Ovary (tissue), 3 donors: ENCODE measurements at regions not wholly inside any gene's neighbourhood (a gene's known extent, or its start where the extent isn't known, plus 50 kb on each side); places are given as distances from the start of the nearest gene placed in this dataset.

Source experiments
- CTCF ChIP-seq, 3 donors: fragments of 450-650 bp in 2 of 3; fragments of 200-600 bp in 1 of 3; IDR thresholded peaks; one replicate each; pipeline versions ENCODE4 v1.5.1 to v1.8.0; 2016 to 2022; ENCODE audit warnings: antibody characterized with exemption in 3 of 3, mild to moderate bottlenecking in 1 of 3
- POLR2A ChIP-seq: fragments of 450-650 bp; IDR thresholded peaks from one replicate; pipeline ENCODE4 v1.6.1; 2017; ENCODE audit warnings: antibody characterized with exemption, mild to moderate bottlenecking, moderate library complexity
- donor health status: DM: no; HTN: no; CAD: no.

DNA sequence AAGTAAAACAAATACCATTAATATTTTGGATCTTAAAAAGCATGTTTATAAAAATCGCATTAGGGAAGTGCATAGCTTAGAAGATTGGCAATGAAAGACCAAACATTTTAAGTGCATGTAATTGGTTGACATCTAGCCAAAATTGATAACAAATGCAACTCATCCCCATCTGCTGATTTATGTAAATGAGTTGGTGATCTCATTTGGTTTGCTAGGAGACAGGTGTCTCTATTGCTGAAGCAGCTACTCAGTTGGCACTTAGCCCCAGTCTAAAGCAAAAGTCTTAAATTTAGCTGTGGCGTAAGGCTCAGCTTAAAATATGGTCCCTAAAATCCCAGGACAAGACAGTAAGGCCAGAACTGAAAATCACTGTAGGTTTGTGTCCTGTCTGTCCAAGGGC is 113.5 kb upstream of the CHL1 start:
- TF ChIP-seq POLR2A (no peak), CTCF (IDR thresholded peaks at IDR 0.05) (no peak)
